T-helper 1 cell treated with Interleukin-12 subunit alpha and Interleukin-12 subunit beta and Interleukin-4 antibody, amounts not matched to agents 30 μg/mL and 1 μg/mL, for 36 hours (primary cell): ENCODE measurements at regions not wholly inside any gene's neighbourhood (a gene's known extent, or its start where the extent isn't known, plus 50 kb on each side); places are given as distances from the start of the nearest gene placed in this dataset.
"Not testable (repeated sequence)": the region's sequence is repeated elsewhere in the genome, so short reads cannot be mapped to it uniquely, and the experiment has no call there.

ENCODE experiments used
- H3K27ac Mint-ChIP-seq: one replicate; pipeline ENCODE4 v1.8.0; 2021; ENCODE audit warnings: mild to moderate bottlenecking, mixed read lengths
- H3K27me3 Mint-ChIP-seq: one replicate; pipeline ENCODE4 v1.8.0; 2021; ENCODE audit warnings: low read depth, mixed read lengths
- H3K36me3 Mint-ChIP-seq: one replicate; pipeline ENCODE4 v1.8.0; 2021; ENCODE audit warnings: low read depth, mixed read lengths
- H3K4me1 Mint-ChIP-seq: one replicate; pipeline ENCODE4 v1.8.0; 2021; ENCODE audit warnings: low read depth, mixed read lengths
- H3K4me3 Mint-ChIP-seq: one replicate; pipeline ENCODE4 v1.8.0; 2021; ENCODE audit warnings: mild to moderate bottlenecking, moderate library complexity, mixed read lengths
- H3K9me3 Mint-ChIP-seq: one replicate; pipeline ENCODE4 v1.8.0; 2021; ENCODE audit warnings: mixed read lengths

DNA sequence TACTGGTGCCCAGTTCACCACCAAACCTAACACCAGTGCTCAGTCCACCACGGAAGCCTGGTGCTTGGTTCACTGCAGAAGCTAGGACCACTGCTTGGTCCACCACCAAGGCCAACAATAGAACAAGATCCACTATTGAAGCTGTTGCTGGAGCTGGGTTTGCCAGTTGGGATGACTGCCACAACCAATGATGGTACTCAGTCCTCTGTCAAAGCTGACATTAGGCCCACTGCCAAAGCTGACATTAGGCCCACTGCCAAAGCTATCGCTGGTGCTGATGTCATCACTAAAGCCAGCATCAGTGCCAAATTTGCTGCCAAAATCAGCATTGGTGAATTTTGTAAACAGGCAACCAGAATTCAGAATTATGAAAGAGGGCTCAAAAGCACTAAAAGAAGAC lies 1850.2 kb upstream of the RAG2 start:
- Mint-ChIP-seq H3K4me3 (no peak overlapping the region), H3K4me1 (no peaks in the 10 kb centered on the region), H3K36me3 (no peaks in the 10 kb centered on the region), H3K9me3 (no peaks in the 10 kb centered on the region), H3K27ac (no peak overlapping the region), H3K27me3 (no peaks in the 10 kb centered on the region)

DNA sequence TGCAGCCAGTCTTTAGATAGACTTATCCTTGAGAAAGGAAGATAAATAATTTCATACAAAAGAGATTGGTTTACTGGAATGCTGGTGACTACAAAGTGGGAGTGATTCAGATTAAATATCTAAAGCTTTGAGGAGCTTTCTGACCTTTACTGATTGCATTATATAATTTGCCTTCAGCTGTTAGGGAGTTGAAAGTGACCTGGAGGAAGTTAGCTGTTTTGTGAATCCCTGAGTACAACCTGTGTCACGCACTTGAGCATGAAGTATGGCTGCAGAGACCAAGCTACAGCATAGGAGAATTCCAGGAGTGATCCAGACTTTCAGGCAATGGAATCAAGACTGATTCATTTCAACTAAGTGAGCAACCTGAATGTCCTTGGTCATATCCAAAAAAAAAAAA lies 1848.3 kb upstream of the RAG2 start:
- Mint-ChIP-seq H3K4me1 (no peaks in the 10 kb centered on the region), H3K27ac (no peak overlapping the region), H3K4me3 (no peak overlapping the region), H3K27me3 (no peaks in the 10 kb centered on the region), H3K36me3 (no peaks in the 10 kb centered on the region), H3K9me3 (peaks cover 2% of the 10 kb centered on the region)

DNA sequence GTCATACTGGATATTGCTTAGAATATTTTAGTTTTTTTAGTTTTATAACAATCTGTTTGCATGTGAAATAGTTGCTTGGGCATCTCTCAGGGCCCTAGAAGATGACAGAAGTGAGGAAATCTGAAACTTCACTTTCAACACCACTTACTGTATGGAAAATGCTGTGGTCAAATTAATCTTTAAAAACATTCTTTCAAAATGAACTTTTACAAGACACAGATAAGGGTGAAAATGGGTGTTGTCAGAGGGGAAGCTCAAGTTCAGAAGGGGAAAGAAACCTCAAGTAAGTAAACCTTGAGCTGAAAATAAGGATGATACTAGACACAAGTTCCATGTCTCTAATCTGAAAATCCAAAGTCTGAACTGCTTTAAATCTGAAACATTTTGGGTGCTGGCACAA lies 1840.1 kb upstream of the RAG2 start:
- no peak overlapping the region for H3K27ac Mint-ChIP-seq
- peaks cover 21% of the 10 kb centered on the region for H3K9me3 Mint-ChIP-seq

DNA sequence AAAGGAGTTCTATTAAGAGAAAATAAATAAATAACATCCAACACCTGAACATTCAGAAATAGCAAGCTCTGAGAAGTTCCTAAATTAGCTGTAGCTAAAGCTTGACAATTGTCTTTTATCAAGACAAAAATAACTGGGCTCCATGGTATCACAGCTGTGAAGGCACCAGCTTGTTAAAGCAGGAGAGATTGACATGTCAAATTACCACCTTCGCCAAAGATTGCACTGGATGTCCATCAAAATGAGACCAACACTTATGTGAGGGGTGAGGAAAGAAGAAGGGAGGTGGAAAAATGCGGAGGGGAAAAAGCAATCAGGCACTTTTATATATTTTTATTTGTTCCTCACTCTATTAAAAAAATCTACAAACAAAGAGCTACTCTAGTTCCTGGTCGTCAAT lies 1827.5 kb upstream of the RAG2 start:
- no peaks in the 10 kb centered on the region for H3K4me1 Mint-ChIP-seq
- H3K36me3 Mint-ChIP-seq: no peaks in the 10 kb centered on the region
- no peak overlapping the region for H3K27ac Mint-ChIP-seq
- no peaks in the 10 kb centered on the region for H3K27me3 Mint-ChIP-seq
- H3K9me3 Mint-ChIP-seq: peaks cover 14% of the 10 kb centered on the region
- no peak overlapping the region for H3K4me3 Mint-ChIP-seq

More for the DNA sequence above, 1840.1 kb upstream of the RAG2 start:
- Mint-ChIP-seq H3K4me3 (no peak overlapping the region), H3K4me1 (no peaks in the 10 kb centered on the region), H3K27me3 (no peaks in the 10 kb centered on the region), H3K36me3 (no peaks in the 10 kb centered on the region)

DNA sequence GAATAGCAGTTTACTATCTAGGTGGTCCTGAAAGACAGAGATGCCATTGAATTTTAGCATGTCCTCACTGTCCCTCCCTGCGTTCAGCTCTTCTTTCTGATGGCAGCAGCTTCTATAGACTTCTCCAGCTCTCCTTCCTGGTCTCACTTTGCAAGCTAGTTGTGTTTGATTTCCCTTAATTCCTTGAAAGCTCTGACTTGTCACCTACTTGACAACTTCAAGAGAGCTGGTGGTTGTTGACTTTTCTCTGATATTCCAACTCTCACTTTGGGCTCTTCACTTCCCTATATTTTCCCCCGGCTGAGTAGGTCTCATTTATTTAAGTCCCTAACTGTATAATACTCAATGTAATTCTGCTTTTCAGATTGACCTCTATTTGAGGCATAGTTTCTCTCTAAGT lies 1825.0 kb upstream of the RAG2 start:
- Mint-ChIP-seq H3K27me3 (no peaks in the 10 kb centered on the region), H3K4me1 (no peaks in the 10 kb centered on the region), H3K27ac (no peak overlapping the region), H3K9me3 (peaks cover 10% of the 10 kb centered on the region), H3K4me3 (no peak overlapping the region), H3K36me3 (no peaks in the 10 kb centered on the region)

DNA sequence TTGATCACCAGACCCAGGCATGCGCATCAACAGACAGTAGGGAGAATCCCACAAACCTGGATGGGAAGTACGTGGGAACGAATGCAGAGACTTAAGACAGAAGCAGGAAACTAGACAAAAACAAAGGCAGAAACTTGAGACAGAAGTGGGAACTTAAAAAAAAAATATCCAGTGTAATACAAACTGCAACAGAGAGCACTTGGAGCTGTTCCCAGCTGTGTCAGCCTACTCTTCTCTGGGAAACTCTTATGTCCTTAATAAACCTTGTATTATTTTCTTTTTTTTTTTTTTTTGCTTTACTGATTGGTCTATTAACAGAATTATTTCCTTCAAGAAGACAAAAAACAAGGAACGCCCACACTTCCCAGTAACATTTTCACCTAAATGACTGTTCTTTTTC lies 1818.1 kb upstream of the RAG2 start:
- H3K27ac Mint-ChIP-seq: no peak overlapping the region
- H3K36me3 Mint-ChIP-seq: no peaks in the 10 kb centered on the region
- H3K27me3 Mint-ChIP-seq: no peaks in the 10 kb centered on the region
- H3K9me3 Mint-ChIP-seq: peaks cover 31% of the 10 kb centered on the region
- H3K4me1 Mint-ChIP-seq: no peaks in the 10 kb centered on the region
- H3K4me3 Mint-ChIP-seq: no peak overlapping the region

DNA sequence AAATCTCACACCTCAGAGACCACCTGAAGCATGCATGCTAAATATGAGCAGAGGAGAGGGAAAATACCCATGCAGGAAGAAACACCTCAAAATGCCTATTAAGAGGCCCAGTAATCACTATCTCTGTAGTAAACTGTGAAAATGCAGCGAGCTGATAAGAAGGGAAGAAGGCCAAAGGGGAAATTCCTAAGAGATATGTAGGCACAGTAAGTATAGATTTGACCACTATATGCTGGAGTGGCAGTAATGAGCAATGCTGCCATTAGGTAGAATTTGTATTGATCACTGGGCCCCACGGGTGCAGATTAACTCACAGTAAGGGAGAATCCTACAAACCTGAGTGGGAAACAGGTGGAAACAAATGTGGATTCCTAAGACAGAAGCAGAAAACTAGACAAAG lies 1813.1 kb upstream of the RAG2 start:
- Mint-ChIP-seq H3K9me3 (peaks cover 38% of the 10 kb centered on the region), H3K27ac (no peak overlapping the region), H3K4me3 (no peak overlapping the region), H3K4me1 (no peaks in the 10 kb centered on the region), H3K27me3 (no peaks in the 10 kb centered on the region), H3K36me3 (no peaks in the 10 kb centered on the region)

DNA sequence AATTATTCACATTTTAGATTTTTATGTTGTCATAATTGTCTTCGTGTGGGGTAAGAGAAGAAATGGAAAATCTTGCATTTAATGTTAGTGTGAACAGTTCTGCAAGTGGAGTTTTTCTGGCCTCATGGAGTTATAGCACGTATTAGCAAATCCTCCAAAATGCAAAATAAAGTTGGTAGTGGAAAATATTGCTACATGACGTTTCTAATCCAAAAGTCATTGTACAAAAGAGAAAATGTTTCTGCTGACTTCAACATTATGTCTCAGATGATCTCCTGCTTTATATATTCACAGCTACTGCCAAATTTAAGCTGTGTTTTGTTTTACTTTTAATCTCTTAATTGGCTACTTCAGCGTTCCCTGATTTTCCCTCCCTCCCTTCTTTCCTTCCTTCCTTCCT lies 1804.0 kb upstream of the RAG2 start:
- peaks cover 23% of the 10 kb centered on the region for H3K9me3 Mint-ChIP-seq
- no peaks in the 10 kb centered on the region for H3K36me3 Mint-ChIP-seq
- no peak overlapping the region for H3K4me3 Mint-ChIP-seq
- H3K27ac Mint-ChIP-seq: no peak overlapping the region
- H3K4me1 Mint-ChIP-seq: no peaks in the 10 kb centered on the region
- no peaks in the 10 kb centered on the region for H3K27me3 Mint-ChIP-seq

DNA sequence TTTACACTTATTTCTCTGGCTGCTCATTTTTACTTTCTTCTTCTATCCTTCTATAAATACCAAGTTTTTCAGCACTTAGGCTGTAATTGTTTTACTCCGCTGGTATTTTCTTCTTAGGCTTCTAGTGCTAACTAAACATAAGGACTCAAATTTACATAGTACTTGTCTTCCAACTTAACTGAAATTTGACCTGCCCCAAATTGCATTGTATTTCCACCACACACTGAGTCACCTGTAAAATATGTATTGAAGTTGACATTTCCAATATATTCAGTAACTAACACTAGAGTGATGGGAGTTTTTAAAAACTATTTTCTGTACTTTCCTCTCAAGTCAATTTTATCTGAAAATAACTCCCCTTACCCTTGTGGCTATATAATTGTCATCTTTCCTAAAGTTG lies 1794.1 kb upstream of the RAG2 start:
- no peak overlapping the region for H3K4me3 Mint-ChIP-seq
- H3K27ac Mint-ChIP-seq: no peak overlapping the region
- no peaks in the 10 kb centered on the region for H3K4me1 Mint-ChIP-seq
- H3K27me3 Mint-ChIP-seq: no peaks in the 10 kb centered on the region
- H3K36me3 Mint-ChIP-seq: no peaks in the 10 kb centered on the region
- peaks cover 10% of the 10 kb centered on the region for H3K9me3 Mint-ChIP-seq

DNA sequence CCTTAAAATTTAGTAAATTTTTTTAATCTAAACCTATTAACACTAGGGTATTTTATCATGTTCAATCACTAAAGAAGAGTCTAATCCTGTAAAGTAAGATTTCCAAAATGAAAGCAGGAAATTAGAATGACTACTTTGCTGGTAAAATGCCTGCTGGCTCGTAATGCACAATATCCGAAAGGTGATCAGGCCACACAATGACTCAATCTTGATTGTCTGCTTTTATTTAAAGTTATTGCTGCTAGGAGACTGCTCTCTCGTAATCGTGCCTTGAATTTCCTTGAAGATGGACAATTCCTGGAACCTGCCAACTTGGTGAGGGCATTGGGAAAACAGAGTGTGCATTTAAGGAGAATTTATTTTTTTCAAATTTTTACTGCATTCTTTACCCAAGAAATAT lies 1786.5 kb upstream of the RAG2 start:
- H3K9me3 Mint-ChIP-seq: peaks cover 16% of the 10 kb centered on the region
- H3K4me1 Mint-ChIP-seq: no peaks in the 10 kb centered on the region
- H3K36me3 Mint-ChIP-seq: no peaks in the 10 kb centered on the region
- H3K27me3 Mint-ChIP-seq: no peaks in the 10 kb centered on the region
- H3K27ac Mint-ChIP-seq: no peak overlapping the region
- H3K4me3 Mint-ChIP-seq: no peak overlapping the region

DNA sequence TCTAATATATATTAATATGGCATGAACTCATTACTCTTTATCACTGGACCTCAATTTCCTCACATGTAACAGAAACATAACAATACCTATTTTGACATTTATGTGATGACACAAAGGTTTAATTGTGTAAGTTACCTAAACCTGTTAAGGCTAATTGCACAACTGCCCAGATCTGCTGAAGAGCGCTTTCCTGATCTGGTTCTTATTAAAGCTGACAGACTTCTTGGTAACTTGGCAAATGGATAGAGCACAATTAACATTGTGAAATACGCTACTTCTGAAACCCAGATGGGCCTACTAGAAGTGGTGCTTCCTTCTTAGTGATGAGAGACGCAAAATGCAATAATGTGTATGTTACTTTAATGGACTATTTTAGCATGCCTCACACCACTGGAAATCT lies 1767.2 kb upstream of the RAG2 start:
- Mint-ChIP-seq H3K27me3 (no peaks in the 10 kb centered on the region), H3K4me3 (no peak overlapping the region), H3K36me3 (no peaks in the 10 kb centered on the region), H3K4me1 (no peaks in the 10 kb centered on the region), H3K27ac (no peak overlapping the region), H3K9me3 (peaks cover 27% of the 10 kb centered on the region)

DNA sequence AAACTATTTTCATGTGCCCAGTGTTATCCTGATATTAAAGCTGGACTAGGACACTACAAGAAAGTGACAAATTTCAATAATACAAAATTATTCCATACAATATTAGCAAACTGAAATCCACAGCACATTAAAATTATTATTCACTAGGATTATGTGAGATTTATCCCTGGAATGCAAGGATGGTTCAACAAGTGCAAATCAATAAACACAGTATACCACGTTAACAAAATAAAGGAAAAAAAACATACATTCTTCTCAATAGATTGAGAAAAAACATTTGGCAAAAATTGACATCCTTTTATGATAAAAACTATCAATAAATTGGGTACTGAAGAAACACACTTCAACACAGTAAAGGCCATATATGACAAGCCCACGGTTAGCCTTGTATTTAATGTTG lies 1758.2 kb upstream of the RAG2 start:
- Mint-ChIP-seq H3K36me3 (no peaks in the 10 kb centered on the region), H3K4me1 (no peaks in the 10 kb centered on the region), H3K27me3 (no peaks in the 10 kb centered on the region), H3K9me3 (peaks cover 10% of the 10 kb centered on the region), H3K27ac (no peak overlapping the region), H3K4me3 (no peak overlapping the region)

DNA sequence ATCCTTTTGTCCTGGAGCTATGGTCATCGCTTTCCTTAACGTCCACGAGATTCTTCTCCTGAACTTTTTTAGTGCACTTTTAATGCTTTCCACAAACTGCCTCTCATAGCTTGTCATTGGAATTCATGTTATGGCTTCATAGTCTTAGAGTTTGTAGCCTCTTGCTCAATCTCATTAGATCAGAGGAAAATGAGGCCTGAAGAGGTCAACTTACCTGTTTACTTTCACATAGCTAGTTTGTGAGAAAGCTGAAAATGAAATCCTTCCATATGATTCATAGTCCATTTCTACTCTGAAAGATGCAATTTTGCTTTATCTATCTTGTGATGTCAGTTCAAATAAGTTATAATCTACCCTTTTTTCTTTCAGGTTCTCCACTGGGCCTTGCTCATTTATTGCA lies 1747.2 kb upstream of the RAG2 start:
- H3K4me3 Mint-ChIP-seq: no peak overlapping the region
- H3K9me3 Mint-ChIP-seq: peaks cover 32% of the 10 kb centered on the region
- H3K36me3 Mint-ChIP-seq: no peaks in the 10 kb centered on the region
- no peaks in the 10 kb centered on the region for H3K27me3 Mint-ChIP-seq
- H3K27ac Mint-ChIP-seq: no peak overlapping the region
- no peaks in the 10 kb centered on the region for H3K4me1 Mint-ChIP-seq

DNA sequence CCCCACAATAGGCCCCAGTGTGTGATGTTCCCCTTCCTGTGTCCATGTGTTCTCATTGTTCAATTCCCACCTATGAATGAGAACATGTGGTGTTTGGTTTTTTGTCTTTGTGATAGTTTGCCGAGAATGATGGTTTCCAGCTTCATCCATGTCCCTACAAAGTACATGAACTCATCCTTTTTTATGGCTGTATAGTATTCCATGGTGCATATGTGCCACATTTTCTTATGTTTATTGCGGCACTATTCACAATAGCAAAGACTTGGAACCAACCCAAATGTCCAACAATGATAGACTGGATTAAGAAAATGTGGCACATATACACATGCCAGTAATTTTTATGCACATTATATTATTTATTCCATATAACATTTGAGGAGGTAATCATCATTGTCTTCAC lies 1743.6 kb upstream of the RAG2 start:
- H3K27ac Mint-ChIP-seq, H3K27me3 Mint-ChIP-seq, H3K4me1 Mint-ChIP-seq, H3K4me3 Mint-ChIP-seq, H3K36me3 Mint-ChIP-seq: not testable (repeated sequence)
- H3K9me3 Mint-ChIP-seq: peaks cover 32% of the 10 kb centered on the region

DNA sequence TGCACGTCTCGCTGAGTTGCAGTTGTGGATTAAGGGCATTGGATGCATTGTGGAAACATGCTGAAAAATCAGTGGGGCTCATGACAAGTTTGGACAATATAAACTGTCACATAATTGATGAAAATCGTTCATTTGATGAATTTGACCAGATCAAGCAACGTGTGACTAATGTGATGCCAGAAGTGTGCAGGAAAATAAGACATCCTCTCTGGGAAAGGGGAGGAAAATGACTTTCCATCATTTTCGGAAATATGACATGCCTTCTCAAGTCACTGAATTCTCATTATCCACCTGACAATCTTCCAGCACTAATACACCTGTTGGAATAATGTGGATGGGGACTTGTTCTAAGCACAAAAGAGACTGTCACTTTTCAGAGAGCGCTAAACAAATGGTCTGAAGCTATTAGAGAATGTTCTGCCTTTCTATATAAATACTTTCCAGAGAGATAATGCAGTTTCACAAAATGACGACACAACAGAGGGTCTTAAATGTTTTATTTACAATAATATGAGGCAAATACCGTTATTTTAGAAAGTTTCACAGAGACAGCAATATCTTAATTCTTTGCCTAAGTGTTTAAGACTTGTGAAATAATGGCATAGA lies 1741.9 kb upstream of the RAG2 start:
- no peaks in the 10 kb centered on the region for H3K36me3 Mint-ChIP-seq
- no peak overlapping the region for H3K27ac Mint-ChIP-seq
- no peak overlapping the region for H3K4me3 Mint-ChIP-seq
- peaks cover 33% of the 10 kb centered on the region for H3K9me3 Mint-ChIP-seq
- no peaks in the 10 kb centered on the region for H3K27me3 Mint-ChIP-seq
- no peaks in the 10 kb centered on the region for H3K4me1 Mint-ChIP-seq

DNA sequence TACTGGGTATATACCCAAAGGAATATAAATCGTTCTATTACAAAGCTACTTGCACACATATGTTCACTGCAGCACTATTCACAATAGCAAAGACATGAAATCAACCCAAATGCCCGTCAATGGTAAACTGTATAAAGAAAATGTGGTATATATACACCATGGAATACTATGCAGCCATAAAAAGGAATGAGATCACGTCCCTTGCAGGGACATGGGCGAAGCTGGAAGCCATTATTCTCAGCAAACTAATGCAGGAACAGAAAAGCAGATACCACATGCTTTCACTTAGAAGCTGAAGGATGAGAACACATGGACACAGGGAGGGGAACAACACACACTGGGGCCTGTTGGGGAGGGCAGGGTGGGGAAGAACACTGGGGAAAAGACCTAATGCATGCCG lies 1740.0 kb upstream of the RAG2 start:
- not testable (repeated sequence) for H3K27me3 Mint-ChIP-seq, H3K36me3 Mint-ChIP-seq, H3K4me3 Mint-ChIP-seq, H3K27ac Mint-ChIP-seq, H3K4me1 Mint-ChIP-seq
- H3K9me3 Mint-ChIP-seq: peaks cover 34% of the 10 kb centered on the region
